ENCODE measurements at regions not wholly inside any gene's neighbourhood (a gene's known extent, or its start where the extent isn't known, plus 50 kb on each side); places are given as distances from the start of the nearest gene placed in this dataset.

GRCh38 chr14:38882533-38882932 lies 220.5 kb downstream of the SEC23A start:
- intact Hi-C loops (cut with micrococcal nuclease; ENCODE audit: unreplicated experiment) = loop anchor here (2.0 kb wide), 1 partner anchor 14 kb away; no protein-coding TSS in a partner anchor
- ATAC-seq = no peak

GRCh38 chr14:38880643-38881524 lies 222.2 kb downstream of the SEC23A start:
- no peak overlapping the region for H3K9ac ChIP-seq (ENCODE audit: insufficient read depth, low read depth, low read length)
- no peaks in the 10 kb centered on the region for H3K79me2 ChIP-seq (ENCODE audit: insufficient read depth, low read length)
- no peaks in the 10 kb centered on the region for H3K27me3 ChIP-seq (ENCODE audit: control insufficient read depth in 1 of 2, insufficient read depth in 2 of 2, low read length in 2 of 2)
- intact Hi-C loops (cut with micrococcal nuclease; ENCODE audit: unreplicated experiment) = no loop called here
- peaks cover 33% of the 10 kb centered on the region for H3K4me1 ChIP-seq (ENCODE audit: insufficient read depth, low read length)
- ATAC-seq (peak; percentile 76), DNase-seq (ENCODE audit: low spot score) (peak; percentile 28), FAIRE-seq (no peak)
- H3K27ac ChIP-seq (ENCODE audit: extremely low read length, insufficient read depth, low read length) = no peak overlapping the region
- BruUV-seq (replicated peaks) = no TSS peak
- H3K36me3 ChIP-seq (replicated peaks in 1 of 2; ENCODE audit: control insufficient read depth in 1 of 2, insufficient read depth in 2 of 2, low read length in 2 of 2) = no peaks in the 10 kb centered on the region
- ChIA-PET CTCF (ENCODE audit: low intra/inter-chr PET ratio, low total read pairs) (no interaction called here), POLR2A (interaction anchor here (1.2 to 1.4 kb wide), 2 partner anchors 143 to 289 kb away, joined by 3 to 4 read pairs; partner anchors contain the start of gene TRAPPC6B)
- 7% methylated on average over 3 of the region's 3 CpGs for WGBS (ENCODE audit: low lambda C conversion rate)
- H2AFZ ChIP-seq (ENCODE audit: low read length) = no peak overlapping the region
- no peak overlapping the region for H3K4me3 ChIP-seq (replicated peaks in 1 of 3; ENCODE audit: insufficient read depth in 1 of 3, low read depth in 2 of 3, low read length in 3 of 3)
- in situ Hi-C loops (cut with HindIII; ENCODE audit: extremely low pct_ligation_motif_present, low pct_unique_long_range_greater_than_20kb) = no loop called here
- no peaks in the 10 kb centered on the region for H4K20me1 ChIP-seq (ENCODE audit: insufficient read depth, low read length)
- peak overlapping the region; percentile 32 for H3K4me2 ChIP-seq (ENCODE audit: low read depth, low read length)
- H3K9me3 ChIP-seq (ENCODE audit: low read length) = no peaks in the 10 kb centered on the region
- no peak for TF ChIP-seq ZNF704 (CRISPR knock-in tag; IDR thresholded peaks at IDR 0.05; ENCODE audit: borderline replicate concordance)
- TF ChIP-seq ZBTB33 (CRISPR knock-in tag; IDR thresholded peaks at IDR 0.05) = no peak
- no peak for TF ChIP-seq KLF11 (CRISPR knock-in tag; IDR thresholded peaks at IDR 0.05)
- no peak; the same call in 1 of the 2 replicates for TF ChIP-seq ZNF607 (CRISPR knock-in tag; IDR thresholded peaks at IDR 0.05; ENCODE audit: borderline replicate concordance)
- TF ChIP-seq PBX3 (CRISPR knock-in tag; IDR thresholded peaks at IDR 0.05; ENCODE audit: borderline replicate concordance) = no peak
- TF ChIP-seq NFKB2 (CRISPR knock-in tag; IDR thresholded peaks at IDR 0.05; ENCODE audit: borderline replicate concordance) = no peak
- no peak for TF ChIP-seq KAT2B (IDR thresholded peaks at IDR 0.05; ENCODE audit: borderline replicate concordance, low read depth, low read length)
- TF ChIP-seq ZFP36L2 (CRISPR knock-in tag; IDR thresholded peaks at IDR 0.05) = no peak
- no peak for TF ChIP-seq THRA (CRISPR knock-in tag; IDR thresholded peaks at IDR 0.05; ENCODE audit: borderline replicate concordance)

More at GRCh38 chr14:38882533-38882932, 220.5 kb downstream of the SEC23A start:
- H3K27ac ChIP-seq (ENCODE audit: extremely low read length, insufficient read depth, low read length) = no peak overlapping the region
- no peaks in the 10 kb centered on the region for H3K36me3 ChIP-seq (replicated peaks in 1 of 2; ENCODE audit: control insufficient read depth in 1 of 2, insufficient read depth in 2 of 2, low read length in 2 of 2)
- H3K4me1 ChIP-seq (ENCODE audit: insufficient read depth, low read length) = peaks cover 33% of the 10 kb centered on the region
- DNase-seq (ENCODE audit: low spot score) (no peak), FAIRE-seq (no peak)
- in situ Hi-C loops (cut with HindIII; ENCODE audit: extremely low pct_ligation_motif_present, low pct_unique_long_range_greater_than_20kb) = no loop called here
- H3K4me3 ChIP-seq (replicated peaks in 1 of 3; ENCODE audit: insufficient read depth in 1 of 3, low read depth in 2 of 3, low read length in 3 of 3) = no peak overlapping the region
- no peak for TF ChIP-seq FOXP1 (IDR thresholded peaks at IDR 0.05)
- peak; percentile 29; the same call in 1 of the 2 replicates for TF ChIP-seq FOXP1 (CRISPR knock-in tag; IDR thresholded peaks at IDR 0.05)
- peak; percentile 51; the same call in 1 of the 2 replicates for TF ChIP-seq CREB1 (IDR thresholded peaks at IDR 0.05)
- no peak for TF ChIP-seq CREB1 (CRISPR knock-in tag; IDR thresholded peaks at IDR 0.05)
- no peak for TF ChIP-seq CEBPG (CRISPR knock-in tag; IDR thresholded peaks at IDR 0.05)
- ChIA-PET POLR2A (interaction anchor here (1.1 kb wide), 1 partner anchor 141 kb away, joined by 3 read pairs; no protein-coding TSS in a partner anchor), CTCF (ENCODE audit: low intra/inter-chr PET ratio, low total read pairs) (no interaction called here)
- no peak overlapping the region for H3K4me2 ChIP-seq (ENCODE audit: low read depth, low read length)
- no peak overlapping the region for H3K9ac ChIP-seq (ENCODE audit: insufficient read depth, low read depth, low read length)
- no peaks in the 10 kb centered on the region for H3K9me3 ChIP-seq (ENCODE audit: low read length)
- no peaks in the 10 kb centered on the region for H4K20me1 ChIP-seq (ENCODE audit: insufficient read depth, low read length)
- H2AFZ ChIP-seq (ENCODE audit: low read length) = no peak overlapping the region
- no peaks in the 10 kb centered on the region for H3K27me3 ChIP-seq (ENCODE audit: control insufficient read depth in 1 of 2, insufficient read depth in 2 of 2, low read length in 2 of 2)
- BruUV-seq (replicated peaks) = no TSS peak
- H3K79me2 ChIP-seq (ENCODE audit: insufficient read depth, low read length) = no peaks in the 10 kb centered on the region

Data from HepG2 (cell line).